ENCODE measurements at regions not wholly inside any gene's neighbourhood (a gene's known extent, or its start where the extent isn't known, plus 50 kb on each side); places are given as distances from the start of the nearest gene placed in this dataset.
"Not testable (repeated sequence)": the region's sequence is repeated elsewhere in the genome, so short reads cannot be mapped to it uniquely, and the experiment has no call there.

- no peak for TF ChIP-seq CTCF (IDR thresholded peaks at IDR 0.05; ENCODE audit: insufficient read depth, low read depth, low read length)
- DNase-seq (ENCODE audit: low read depth), result no peak
- Histone ChIP-seq H3K4me3 (ENCODE audit: low read depth, low read length) (no peak overlapping the region), H3K27me3 (ENCODE audit: control insufficient read depth, insufficient read depth, low read length) (no peaks in the 10 kb centered on the region), H3K36me3 (ENCODE audit: control insufficient read depth, insufficient read depth, low read length) (no peaks in the 10 kb centered on the region)
- POLR2A ChIA-PET, result no interaction called here
- CTCF ChIA-PET, result no interaction called here
These were observed 352.5 kb upstream of the CYLC2 start for GRCh38 chr9:102642651-102643050.

- POLR2A ChIA-PET, result no interaction called here
These were observed 363.6 kb upstream of the CYLC2 start for GRCh38 chr9:102631559-102631958.

GRCh38 chr9:102609461-102609860 is 385.7 kb upstream of the CYLC2 start:
- no peak for DNase-seq (ENCODE audit: low read depth)
- Histone ChIP-seq H3K36me3 (ENCODE audit: control insufficient read depth, insufficient read depth, low read length) (no peaks in the 10 kb centered on the region), H3K27me3 (ENCODE audit: control insufficient read depth, insufficient read depth, low read length) (no peaks in the 10 kb centered on the region), H3K4me3 (ENCODE audit: low read depth, low read length) (no peak overlapping the region)
- ChIA-PET CTCF (interaction anchor here (0.5 to 0.6 kb wide), 2 partner anchors 12 to 641 kb away, joined by 3 to 4 read pairs; no protein-coding TSS in a partner anchor), POLR2A (no interaction called here)
- TF ChIP-seq CTCF (IDR thresholded peaks at IDR 0.05; ENCODE audit: insufficient read depth, low read depth, low read length), result no peak

More at GRCh38 chr9:102631559-102631958, 363.6 kb upstream of the CYLC2 start:
- TF ChIP-seq CTCF (IDR thresholded peaks at IDR 0.05; ENCODE audit: insufficient read depth, low read depth, low read length), result no peak
- Histone ChIP-seq H3K4me3 (ENCODE audit: low read depth, low read length) (no peak overlapping the region), H3K36me3 (ENCODE audit: control insufficient read depth, insufficient read depth, low read length) (no peaks in the 10 kb centered on the region), H3K27me3 (ENCODE audit: control insufficient read depth, insufficient read depth, low read length) (no peaks in the 10 kb centered on the region)
- CTCF ChIA-PET, result no interaction called here
- DNase-seq (ENCODE audit: low read depth), result no peak

GRCh38 chr9:102603198-102604195 is 391.6 kb upstream of the CYLC2 start:
- DNase-seq (ENCODE audit: low read depth); H3K4me3 ChIP-seq (ENCODE audit: low read depth, low read length); H3K27me3 ChIP-seq (ENCODE audit: control insufficient read depth, insufficient read depth, low read length); H3K36me3 ChIP-seq (ENCODE audit: control insufficient read depth, insufficient read depth, low read length); CTCF ChIA-PET; POLR2A ChIA-PET: not testable (repeated sequence)

GRCh38 chr9:102594241-102594640 is 400.9 kb upstream of the CYLC2 start:
- DNase-seq (ENCODE audit: low read depth), result no peak
- no peaks in the 10 kb centered on the region for H3K27me3 ChIP-seq (ENCODE audit: control insufficient read depth, insufficient read depth, low read length)
- CTCF ChIA-PET, result no interaction called here
- POLR2A ChIA-PET, result no interaction called here
- no peak overlapping the region for H3K4me3 ChIP-seq (ENCODE audit: low read depth, low read length)
- H3K36me3 ChIP-seq (ENCODE audit: control insufficient read depth, insufficient read depth, low read length), result no peaks in the 10 kb centered on the region
- TF ChIP-seq CTCF (IDR thresholded peaks at IDR 0.05; ENCODE audit: insufficient read depth, low read depth, low read length), result no peak

Data from BJ (cell line).